Vagina (tissue), 2 donors: ENCODE measurements at regions not wholly inside any gene's neighbourhood (a gene's known extent, or its start where the extent isn't known, plus 50 kb on each side); places are given as distances from the start of the nearest gene placed in this dataset.
"Not testable (repeated sequence)": the region's sequence is repeated elsewhere in the genome, so short reads cannot be mapped to it uniquely, and the experiment has no call there.

ENCODE experiments used
- DNase-seq, 2 donors: peaks; one replicate each; pipeline ENCODE4 v3.0.0-alpha.2; 2017; ENCODE audit errors: extremely low spot score in 2 of 2
- H3K27ac ChIP-seq: fragments of 200-600 bp; sonication (generic); one replicate; pipeline ENCODE4 v1.5.1; 2019
- H3K27me3 ChIP-seq: fragments of 200-600 bp; sonication (generic); one replicate; pipeline ENCODE4 v1.5.1; 2019
- H3K36me3 ChIP-seq, 2 donors: fragments of 200-600 bp; sonication (generic); one replicate each; pipeline ENCODE4 v1.5.1; 2017 to 2019
- H3K4me1 ChIP-seq: fragments of 200-600 bp; sonication (generic); one replicate; pipeline ENCODE4 v1.5.1; 2019
- H3K4me3 ChIP-seq, 2 donors: fragments of 200-600 bp; sonication (generic); 1 replicate in 1 of 2; 2 replicates in 1 of 2; pipeline ENCODE4 v1.5.1; 2016 to 2019
- H3K9me3 ChIP-seq: fragments of 200-600 bp; sonication (generic); one replicate; pipeline ENCODE4 v1.5.1; 2019
- CTCF ChIP-seq, 3 experiments: fragments of 450-650 bp in 2 of 3; fragments of 200-600 bp in 1 of 3; sonication (generic) in 1 of 3; IDR thresholded peaks; one replicate each; pipeline ENCODE4 v1.5.1; 2017 to 2019; ENCODE audit warnings: antibody characterized with exemption in 3 of 3, mild to moderate bottlenecking in 2 of 3, moderate library complexity in 2 of 3
- POLR2A ChIP-seq, 2 donors: fragments of 450-650 bp; IDR thresholded peaks; one replicate each; pipeline ENCODE4 v1.6.1; 2017; ENCODE audit warnings: antibody characterized with exemption in 2 of 2, mild to moderate bottlenecking in 2 of 2, moderate library complexity in 2 of 2
- POLR2AphosphoS5 ChIP-seq, 2 donors: sonication (generic); formaldehyde crosslinking; IDR thresholded peaks; one replicate each; pipeline ENCODE4 v1.9.0; 2017; ENCODE audit warnings: antibody characterized with exemption in 2 of 2, mild to moderate bottlenecking in 2 of 2, low read depth in 1 of 2; ENCODE audit not compliant: insufficient read depth in 1 of 2
- intact Hi-C: fragments of 100-400 bp; cut with DNase I; formaldehyde crosslinking; loops from one replicate; pipeline ENCODE4 v1.15.1; 2023

- H3K36me3 ChIP-seq, intact Hi-C loops, H3K27me3 ChIP-seq, H3K27ac ChIP-seq, H3K4me3 ChIP-seq, H3K9me3 ChIP-seq, H3K4me1 ChIP-seq, DNase-seq: not testable (repeated sequence)
These were observed 203.2 kb downstream of the SNCAIP start for GRCh38 chr5:122515210-122515609.

GRCh38 chr5:122515709-122516431 lies 203.8 kb downstream of the SNCAIP start:
- Histone ChIP-seq H3K4me3 (no peak overlapping the region), H3K9me3 (no peaks in the 10 kb centered on the region), H3K27me3 (no peaks in the 10 kb centered on the region), H3K27ac (no peak overlapping the region), H3K4me1 (no peaks in the 10 kb centered on the region), H3K36me3 (no peaks in the 10 kb centered on the region)
- no peak for DNase-seq
- TF ChIP-seq CTCF (IDR thresholded peaks at IDR 0.05), result peak in 1 of 3 experiments; percentile 49
- no peak for TF ChIP-seq POLR2A (IDR thresholded peaks at IDR 0.05)
- no peak for TF ChIP-seq POLR2AphosphoS5 (IDR thresholded peaks at IDR 0.05; ENCODE audit: insufficient read depth in 1 of 2, low read depth in 1 of 2)
- intact Hi-C loops, result no loop called here

GRCh38 chr5:122516432-122516743 lies 204.4 kb downstream of the SNCAIP start:
- Histone ChIP-seq H3K36me3 (no peaks in the 10 kb centered on the region), H3K4me3 (no peak overlapping the region), H3K27ac (no peak overlapping the region), H3K9me3 (no peaks in the 10 kb centered on the region), H3K4me1 (no peaks in the 10 kb centered on the region), H3K27me3 (no peaks in the 10 kb centered on the region)
- DNase-seq, result no peak
- intact Hi-C loops, result no loop called here
- TF ChIP-seq POLR2AphosphoS5 (IDR thresholded peaks at IDR 0.05; ENCODE audit: insufficient read depth in 1 of 2, low read depth in 1 of 2) (no peak), CTCF (IDR thresholded peaks at IDR 0.05) (no peak), POLR2A (IDR thresholded peaks at IDR 0.05) (no peak)

- TF ChIP-seq POLR2A (IDR thresholded peaks at IDR 0.05) (no peak), POLR2AphosphoS5 (IDR thresholded peaks at IDR 0.05; ENCODE audit: insufficient read depth in 1 of 2, low read depth in 1 of 2) (no peak), CTCF (IDR thresholded peaks at IDR 0.05) (no peak)
- intact Hi-C loops, result no loop called here
- Histone ChIP-seq H3K27ac (no peak overlapping the region), H3K4me1 (no peaks in the 10 kb centered on the region), H3K9me3 (no peaks in the 10 kb centered on the region), H3K36me3 (no peaks in the 10 kb centered on the region), H3K4me3 (no peak overlapping the region), H3K27me3 (no peaks in the 10 kb centered on the region)
- no peak for DNase-seq
These were observed 205.1 kb downstream of the SNCAIP start for GRCh38 chr5:122517091-122517490.

- Histone ChIP-seq H3K36me3 (no peaks in the 10 kb centered on the region), H3K27ac (no peak overlapping the region), H3K9me3 (no peaks in the 10 kb centered on the region), H3K4me3 (no peak overlapping the region), H3K4me1 (no peaks in the 10 kb centered on the region), H3K27me3 (no peaks in the 10 kb centered on the region)
- TF ChIP-seq POLR2A (IDR thresholded peaks at IDR 0.05) (no peak), CTCF (IDR thresholded peaks at IDR 0.05) (no peak), POLR2AphosphoS5 (IDR thresholded peaks at IDR 0.05; ENCODE audit: insufficient read depth in 1 of 2, low read depth in 1 of 2) (no peak)
- intact Hi-C loops, result no loop called here
- DNase-seq, result no peak
These were observed 211.7 kb downstream of the SNCAIP start for GRCh38 chr5:122523776-122524175.
